ENCODE measurements at regions not wholly inside any gene's neighbourhood (a gene's known extent, or its start where the extent isn't known, plus 50 kb on each side); places are given as distances from the start of the nearest gene placed in this dataset.

DNA sequence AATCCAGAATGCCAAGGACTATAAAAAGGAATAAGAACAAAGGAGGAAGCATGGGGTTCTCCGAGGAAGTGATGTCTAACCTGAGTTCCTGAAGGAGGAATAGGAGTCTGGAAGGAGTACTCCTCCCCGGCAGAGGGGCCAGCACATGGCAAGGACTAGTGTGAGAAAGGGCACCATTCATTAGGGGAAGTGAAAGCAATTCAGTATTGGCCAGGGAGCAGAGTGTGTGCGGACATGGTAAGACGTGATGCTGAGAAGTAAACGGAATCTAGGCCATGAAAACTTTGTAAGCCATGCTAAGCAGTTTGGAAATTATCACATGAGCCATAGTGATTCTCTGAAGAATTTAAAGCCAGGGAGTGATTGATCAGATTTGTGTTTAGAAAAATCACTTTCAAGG is 218.9 kb upstream of the PRDM1 start:
- TF ChIP-seq SNAI2 (CRISPR knock-in tag; IDR thresholded peaks at IDR 0.05) (no peak), TOX (CRISPR knock-in tag; IDR thresholded peaks at IDR 0.05; ENCODE audit: borderline replicate concordance) (no peak), ZC3H10 (CRISPR knock-in tag; IDR thresholded peaks at IDR 0.05) (no peak), OSR1 (CRISPR knock-in tag; IDR thresholded peaks at IDR 0.05) (no peak), ZNF565 (CRISPR knock-in tag; conservative IDR thresholded peaks at IDR 0.05; ENCODE audit: low read depth) (no peak), RARB (CRISPR knock-in tag; IDR thresholded peaks at IDR 0.05) (no peak)
- TF ChIP-seq, protein P1, sequence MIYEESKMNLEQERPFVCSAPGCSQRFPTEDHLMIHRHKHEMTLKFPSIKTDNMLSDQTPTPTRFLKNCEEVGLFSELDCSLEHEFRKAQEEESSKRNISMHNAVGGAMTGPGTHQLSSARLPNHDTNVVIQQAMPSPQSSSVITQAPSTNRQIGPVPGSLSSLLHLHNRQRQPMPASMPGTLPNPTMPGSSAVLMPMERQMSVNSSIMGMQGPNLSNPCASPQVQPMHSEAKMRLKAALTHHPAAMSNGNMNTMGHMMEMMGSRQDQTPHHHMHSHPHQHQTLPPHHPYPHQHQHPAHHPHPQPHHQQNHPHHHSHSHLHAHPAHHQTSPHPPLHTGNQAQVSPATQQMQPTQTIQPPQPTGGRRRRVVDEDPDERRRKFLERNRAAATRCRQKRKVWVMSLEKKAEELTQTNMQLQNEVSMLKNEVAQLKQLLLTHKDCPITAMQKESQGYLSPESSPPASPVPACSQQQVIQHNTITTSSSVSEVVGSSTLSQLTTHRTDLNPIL (CRISPR knock-in tag; IDR thresholded peaks at IDR 0.05; ENCODE audit: low read depth): no peak

Data from SK-N-SH treated with all-trans-retinoic acid at 6 μM for 48 hours (cell line).